Femur (tissue), 1 donor: ENCODE measurements at regions not wholly inside any gene's neighbourhood (a gene's known extent, or its start where the extent isn't known, plus 50 kb on each side); places are given as distances from the start of the nearest gene placed in this dataset.
"Not testable (repeated sequence)": the region's sequence is repeated elsewhere in the genome, so short reads cannot be mapped to it uniquely, and the experiment has no call there.

Source experiments
- DNase-seq: peaks from one replicate; pipeline ENCODE4 v3.0.0-alpha.2; 2017

DNA sequence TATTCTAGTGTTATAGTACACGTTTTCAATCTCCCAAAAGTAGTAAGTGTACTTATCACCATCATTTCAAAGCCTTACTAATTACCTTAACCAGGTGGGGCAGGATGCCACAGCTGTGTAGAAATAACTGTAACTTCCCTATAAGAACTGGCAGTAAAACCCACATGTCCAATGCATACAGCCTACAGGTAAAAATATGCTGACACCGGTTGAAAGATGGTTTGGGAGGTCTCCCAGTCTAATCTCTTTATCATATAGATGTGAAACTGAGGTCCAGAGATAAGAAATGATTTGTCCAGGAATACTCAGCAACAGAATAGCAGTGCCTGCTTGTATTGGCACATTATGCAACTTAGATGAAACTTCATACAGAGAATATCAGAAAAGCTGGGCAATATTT is 322.9 kb downstream of the BCL11A start:
- DNase-seq: no peak

GRCh38 chr2:60230037-60230436 is 323.4 kb downstream of the BCL11A start:
- no peak for DNase-seq

DNA sequence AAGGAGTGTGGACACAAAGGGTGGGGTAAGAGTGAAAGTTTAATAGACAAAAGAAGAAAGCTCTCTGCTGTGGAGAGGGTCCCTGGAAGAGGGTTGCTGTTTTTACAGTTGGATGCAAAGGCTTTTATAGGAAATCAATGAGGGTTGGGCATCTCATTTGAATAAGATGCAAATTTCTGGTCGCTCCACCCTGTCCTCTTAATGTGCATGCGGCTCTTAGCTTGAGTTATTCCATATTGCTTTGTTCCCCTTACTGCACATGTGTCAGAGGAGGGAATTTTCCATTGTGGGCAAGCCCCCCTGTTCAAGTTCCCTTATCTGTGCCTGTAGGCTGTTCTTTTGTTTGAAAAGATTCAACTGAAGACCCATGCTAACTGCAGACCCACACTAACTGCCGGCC is 326.5 kb downstream of the BCL11A start:
- DNase-seq: no peak

- DNase-seq: no peak
Observed at GRCh38 chr2:60226191-60226590, 327.3 kb downstream of the BCL11A start.

DNA sequence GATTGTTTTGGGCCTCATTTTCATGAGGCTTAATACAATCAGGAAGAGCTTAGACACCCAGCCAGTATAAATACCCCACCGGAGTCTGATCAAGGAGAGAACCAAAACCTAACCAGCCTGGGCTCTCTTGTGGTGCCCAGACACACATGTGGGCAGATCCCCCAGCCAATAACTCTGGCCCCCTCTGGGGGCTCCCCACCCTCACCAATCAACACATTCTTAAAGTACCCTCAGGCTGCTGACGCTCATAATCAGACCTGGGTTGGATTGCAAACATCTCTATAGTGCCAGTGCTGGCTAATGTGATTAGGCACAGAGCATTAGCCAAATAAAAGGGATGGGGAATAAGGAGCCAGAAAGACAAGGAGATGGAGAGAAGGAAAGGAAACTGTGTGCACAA is 329.6 kb downstream of the BCL11A start:
- DNase-seq: no peak

DNA sequence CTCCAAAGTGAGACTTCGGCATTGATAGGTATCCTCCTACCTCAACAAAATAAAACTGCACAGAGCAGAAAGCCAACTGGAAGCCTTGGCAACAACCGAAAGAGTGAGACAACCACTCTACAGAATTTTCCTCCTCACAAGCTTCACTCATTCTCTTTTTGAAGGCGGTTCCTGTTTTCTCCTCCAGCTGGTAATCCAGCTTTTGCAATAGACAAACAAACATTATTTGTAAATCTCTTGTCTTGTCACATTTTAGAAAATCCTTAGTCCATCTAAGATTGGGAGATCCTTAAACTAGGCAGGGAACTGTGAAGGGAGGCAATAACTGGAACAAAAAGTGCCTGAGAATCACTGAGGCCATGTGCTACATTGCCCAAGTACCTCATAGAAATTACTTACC is 332.4 kb downstream of the BCL11A start:
- no peak for DNase-seq

GRCh38 chr2:60219536-60219935 is 333.9 kb downstream of the BCL11A start:
- DNase-seq: no peak

DNA sequence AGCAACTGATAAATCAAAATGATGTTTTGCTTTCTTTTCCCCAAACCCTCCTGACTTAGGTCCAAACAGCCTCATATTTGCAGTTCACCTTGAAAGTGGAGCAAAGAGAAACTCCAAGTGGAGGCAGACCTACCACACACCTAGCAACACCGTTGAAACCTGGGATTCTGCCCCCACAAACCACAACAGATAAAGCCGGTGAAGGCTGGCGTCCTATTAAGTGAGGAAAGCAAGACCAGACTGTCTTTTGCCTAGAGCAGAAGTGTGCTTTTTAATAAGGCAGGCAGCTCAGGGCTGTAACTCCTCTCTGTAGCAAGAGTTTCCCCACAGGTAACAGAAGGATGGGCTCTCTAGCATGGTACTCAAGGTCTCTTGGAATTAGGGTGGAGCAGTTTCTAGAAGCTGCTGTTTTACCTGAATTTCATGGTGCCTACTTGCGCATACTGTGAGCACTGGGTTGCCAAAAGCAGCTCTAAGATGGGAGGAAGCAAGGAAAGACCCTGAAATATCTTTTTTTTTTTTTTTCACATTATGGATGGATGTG is 336.9 kb downstream of the BCL11A start:
- no peak for DNase-seq

DNA sequence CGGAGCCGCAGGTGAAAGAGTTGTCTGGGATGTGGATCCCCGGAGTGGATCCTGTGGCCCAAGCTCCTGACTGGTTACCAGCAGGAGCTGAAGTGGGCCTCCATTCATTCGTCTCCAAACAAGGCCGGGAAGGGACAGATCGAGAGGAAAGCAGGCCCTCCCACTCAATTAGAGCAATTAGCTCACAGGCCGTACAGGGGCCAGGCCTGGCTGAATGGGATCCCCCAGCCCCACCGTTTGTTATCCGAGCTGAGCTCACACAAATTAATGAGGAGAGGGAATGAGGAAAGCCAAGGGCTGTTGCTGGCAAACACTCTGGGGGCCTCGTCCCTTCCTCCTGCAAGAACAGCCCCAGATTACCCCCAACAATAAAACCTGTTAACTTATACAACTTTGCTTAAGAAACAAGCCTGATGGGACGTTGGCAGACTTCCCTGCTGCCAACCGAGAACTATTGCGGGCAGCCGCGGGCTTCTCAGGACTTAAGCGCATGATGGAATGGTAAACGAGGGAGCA is 338.0 kb downstream of the BCL11A start:
- DNase-seq: no peak

DNA sequence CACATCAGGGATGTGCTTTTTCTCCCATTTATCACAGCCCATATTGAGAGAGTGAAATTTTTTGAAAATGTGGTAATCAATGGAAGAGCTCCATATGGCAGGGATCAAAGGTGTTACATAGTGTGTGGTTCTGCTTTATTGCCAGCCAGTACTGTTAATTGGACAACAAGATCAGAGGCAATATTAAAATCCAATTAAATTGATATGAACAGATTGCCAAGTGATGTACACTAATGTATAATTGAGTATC is 338.9 kb downstream of the BCL11A start:
- DNase-seq: no peak

DNA sequence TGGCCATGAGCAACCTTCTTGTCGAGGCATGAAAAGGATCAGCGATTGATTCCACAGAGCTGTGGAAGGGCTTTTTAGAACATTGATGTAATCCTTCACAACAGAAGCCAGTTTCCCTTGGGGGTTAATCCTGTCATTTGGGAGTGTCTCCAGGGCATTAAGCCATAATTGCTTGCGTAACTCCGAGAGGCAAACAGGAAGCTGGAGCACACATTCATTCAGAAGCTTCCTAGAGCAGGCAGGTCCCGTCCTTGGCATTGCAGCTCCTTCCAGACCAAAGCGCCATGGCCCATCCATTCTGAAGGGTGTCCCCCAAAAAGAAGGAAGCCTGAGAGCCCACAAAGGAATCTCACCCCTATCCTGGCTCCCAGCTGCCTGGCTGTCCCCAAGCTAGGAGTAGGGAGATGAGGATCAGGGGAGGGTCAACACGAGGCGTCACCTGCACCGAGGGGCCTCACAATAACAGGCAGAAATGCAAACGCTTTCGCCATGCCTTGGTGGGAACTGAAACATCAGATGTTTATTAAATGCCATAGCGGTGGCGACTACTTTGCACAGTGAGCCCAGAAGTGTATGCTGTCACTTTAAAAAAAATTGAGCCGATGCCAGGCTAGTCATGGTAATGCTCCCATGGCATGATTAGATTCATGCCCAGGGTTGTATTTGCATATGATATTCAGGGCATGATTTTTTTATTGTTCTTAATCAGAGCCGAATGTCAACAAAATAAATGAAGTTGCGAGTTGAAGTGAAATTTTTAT is 339.4 kb downstream of the BCL11A start:
- DNase-seq: no peak

- no peak for DNase-seq
Observed at GRCh38 chr2:60212181-60212945, 341.1 kb downstream of the BCL11A start.

- DNase-seq: not testable (repeated sequence)
Observed at GRCh38 chr2:60189006-60189405, 364.4 kb downstream of the BCL11A start.

DNA sequence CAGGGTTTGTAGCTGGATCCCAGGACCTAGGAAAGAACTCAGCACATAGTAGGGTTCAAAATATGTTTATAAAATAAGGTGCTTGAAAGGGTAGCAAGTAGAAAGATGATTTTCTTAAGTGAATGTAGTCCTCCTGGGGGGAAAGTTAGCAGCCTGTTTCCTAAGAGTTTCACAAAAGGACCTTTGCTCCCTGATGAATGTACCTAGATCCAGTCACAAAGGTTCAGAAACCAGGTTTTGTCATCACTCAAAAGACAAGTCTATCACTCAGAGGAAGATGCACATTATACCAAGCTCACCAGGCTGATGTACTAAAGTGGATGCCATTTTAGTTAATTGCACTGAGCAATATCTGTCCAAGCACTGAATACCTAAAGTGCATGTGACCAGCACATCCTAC is 378.2 kb downstream of the BCL11A start:
- DNase-seq: no peak

GRCh38 chr2:60174146-60174545 is 379.3 kb downstream of the BCL11A start:
- DNase-seq: no peak

- no peak for DNase-seq
Observed at GRCh38 chr2:60172801-60173200, 380.7 kb downstream of the BCL11A start.

- no peak for DNase-seq
Observed at GRCh38 chr2:60170272-60170671, 383.2 kb downstream of the BCL11A start.

GRCh38 chr2:60168247-60168646 is 385.2 kb downstream of the BCL11A start:
- DNase-seq: no peak

DNA sequence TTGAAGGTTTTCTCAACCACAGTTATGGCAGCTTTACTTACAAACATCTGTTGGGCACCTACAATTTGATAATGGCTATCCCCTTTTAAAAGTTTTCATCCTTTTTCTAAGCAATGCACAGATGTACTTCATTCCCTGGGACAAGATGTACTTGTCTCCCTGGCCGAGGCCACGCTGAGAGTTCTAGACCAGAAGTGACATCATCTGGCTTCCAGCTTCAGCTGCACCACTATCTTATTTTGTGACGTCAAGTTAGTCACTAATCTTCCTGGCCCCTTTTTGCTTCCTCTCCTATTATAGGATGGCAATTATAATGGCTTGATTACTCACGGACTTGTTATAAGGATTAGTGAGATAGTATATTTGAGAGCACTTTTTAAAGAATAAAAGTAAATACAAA is 386.4 kb downstream of the BCL11A start:
- no peak for DNase-seq

GRCh38 chr2:60163691-60164090 is 389.8 kb downstream of the BCL11A start:
- no peak for DNase-seq

DNA sequence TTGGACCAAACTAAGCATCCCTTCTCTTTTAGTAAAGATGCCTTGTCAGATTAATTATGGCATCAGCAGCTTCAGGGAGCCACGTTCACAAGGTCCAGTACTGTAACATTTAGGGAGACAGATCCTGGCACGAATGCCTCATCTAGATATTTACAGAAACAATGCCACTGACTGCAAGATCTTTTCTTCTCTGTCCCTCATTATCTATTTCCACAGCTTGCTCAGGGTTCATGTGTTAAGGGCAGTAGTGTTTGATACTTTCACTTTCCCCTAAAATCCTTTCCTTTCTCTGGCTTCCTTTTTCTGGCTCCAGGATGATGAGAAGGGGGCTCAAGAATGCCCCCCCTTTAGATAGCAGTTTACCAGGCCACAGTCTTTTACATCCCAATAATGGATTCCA is 393.9 kb downstream of the BCL11A start:
- DNase-seq: no peak

GRCh38 chr2:60158262-60158661 is 395.2 kb downstream of the BCL11A start:
- no peak for DNase-seq

- no peak for DNase-seq
Observed at GRCh38 chr2:60157283-60157682, 396.2 kb downstream of the BCL11A start.

DNA sequence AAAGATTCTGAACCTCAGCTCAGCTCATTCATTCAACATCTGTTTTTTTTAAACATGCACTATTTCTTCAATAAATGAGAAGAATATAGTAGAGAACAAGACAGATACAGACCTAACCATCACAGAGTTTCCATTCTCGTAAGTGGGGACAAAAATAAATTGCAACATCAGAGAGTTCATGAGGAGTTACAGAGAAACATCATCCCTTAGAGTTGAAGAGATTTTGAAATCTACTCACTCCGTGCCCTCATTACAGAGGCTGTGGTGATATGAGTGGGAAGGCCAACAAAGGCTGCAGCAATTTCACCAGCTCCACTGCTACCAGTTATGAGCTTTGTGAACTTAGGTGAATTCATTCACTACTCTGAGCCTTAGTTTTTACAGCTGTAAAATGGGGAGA is 399.3 kb downstream of the BCL11A start:
- DNase-seq: no peak
